GM18505 (cell line): ENCODE measurements at regions not wholly inside any gene's neighbourhood (a gene's known extent, or its start where the extent isn't known, plus 50 kb on each side); places are given as distances from the start of the nearest gene placed in this dataset.
"Not testable (repeated sequence)": the region's sequence is repeated elsewhere in the genome, so short reads cannot be mapped to it uniquely, and the experiment has no call there.

Experiments
- ATAC-seq: cut with Tn5 transposase; IDR thresholded peaks from one replicate; pipeline ENCODE4 v1.9.1; 2021; ENCODE audit not compliant: unreplicated experiment
- POLR2A ChIP-seq: IDR thresholded peaks from 4 replicates; pipeline ENCODE4 v1.6.1; 2011; ENCODE audit warnings: borderline replicate concordance; ENCODE audit not compliant: insufficient read depth, insufficient read length; ENCODE audit errors: extremely low read depth

DNA sequence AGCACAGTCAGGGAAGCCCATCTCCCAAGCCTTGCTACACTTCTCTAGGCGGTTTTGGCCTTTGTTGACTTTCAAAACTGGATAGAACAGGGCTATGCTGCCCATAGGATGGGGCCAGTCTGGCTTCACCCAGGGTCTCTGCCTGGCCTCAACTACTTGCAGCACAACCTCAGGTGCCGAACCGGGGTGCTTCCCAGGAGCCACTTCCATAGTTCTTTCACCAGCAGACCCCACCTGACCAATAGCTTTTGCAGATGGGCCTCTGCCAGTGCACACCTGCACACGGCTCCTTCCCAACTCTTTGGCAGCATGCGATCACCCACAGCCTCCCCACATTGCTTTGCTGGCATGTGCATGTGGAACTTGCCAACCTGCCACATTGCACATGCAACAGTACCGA lies 331.6 kb downstream of the CPS1 start:
- no peak for ATAC-seq
- TF ChIP-seq POLR2A = no peak

DNA sequence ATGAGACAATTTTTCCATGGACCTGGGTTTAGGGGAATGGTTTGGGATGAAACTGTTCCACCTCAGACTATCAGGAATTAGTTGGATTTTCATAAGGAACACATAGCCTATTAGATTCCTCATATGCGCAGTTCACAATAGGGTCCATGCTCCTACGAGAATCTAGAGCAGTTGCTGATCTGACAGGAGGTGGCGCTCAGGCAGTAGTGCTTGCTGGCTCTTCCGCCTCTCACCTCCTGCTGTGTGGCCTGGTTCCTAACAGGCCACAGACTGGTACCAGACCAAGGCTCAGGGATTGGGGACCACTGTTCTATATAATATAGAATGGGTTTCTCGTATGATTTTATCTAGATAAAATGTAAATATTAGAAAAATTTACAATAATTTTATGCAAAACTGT lies 338.7 kb downstream of the CPS1 start:
- ATAC-seq = no peak
- no peak for TF ChIP-seq POLR2A

DNA sequence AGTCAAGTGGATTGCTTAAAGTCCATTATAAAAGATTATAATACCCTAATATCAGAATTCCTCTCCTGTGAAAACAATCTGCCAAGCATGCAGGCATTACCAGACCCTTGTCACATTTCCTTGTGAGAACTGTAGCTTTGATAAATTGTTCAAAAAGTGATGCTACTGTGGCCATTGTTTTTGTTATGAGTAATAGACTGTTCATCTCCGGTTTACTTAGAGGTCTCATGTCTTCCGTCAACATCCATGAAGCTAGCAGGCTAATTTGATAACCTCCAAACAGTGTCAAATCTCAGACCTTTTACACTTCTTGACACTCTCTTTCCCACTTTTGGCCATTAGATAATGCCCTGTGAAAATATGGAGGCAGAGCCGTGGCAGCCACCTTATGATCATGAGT lies 342.7 kb downstream of the CPS1 start:
- TF ChIP-seq POLR2A = no peak
- ATAC-seq = no peak

- TF ChIP-seq POLR2A = no peak
- no peak for ATAC-seq
These were observed 344.9 kb downstream of the CPS1 start for GRCh38 chr2:210901326-210901725.

GRCh38 chr2:210912779-210913178 lies 356.4 kb downstream of the CPS1 start:
- TF ChIP-seq POLR2A = no peak
- ATAC-seq = no peak

- no peak for TF ChIP-seq POLR2A
- ATAC-seq = no peak
These were observed 357.1 kb downstream of the CPS1 start for GRCh38 chr2:210913461-210913860.

DNA sequence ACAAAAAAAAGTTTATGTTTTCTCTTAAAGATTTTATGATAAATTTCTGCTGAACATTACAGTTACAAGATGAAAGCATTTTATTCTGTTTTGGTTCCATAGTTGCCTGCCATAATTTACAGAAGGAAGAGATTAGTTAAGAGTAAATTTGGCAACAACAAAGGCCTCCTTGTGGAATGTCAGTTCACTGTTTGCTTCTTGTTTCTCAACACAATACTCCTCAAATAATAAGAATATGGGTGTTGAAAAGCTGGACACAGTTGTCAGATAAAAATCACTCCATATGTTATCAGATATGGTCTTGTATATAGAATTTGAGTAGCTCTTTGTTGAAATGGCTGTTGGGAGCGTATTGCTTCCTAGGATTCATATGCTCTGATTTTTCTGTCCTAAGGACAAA lies 359.5 kb downstream of the CPS1 start:
- TF ChIP-seq POLR2A = no peak
- no peak for ATAC-seq

DNA sequence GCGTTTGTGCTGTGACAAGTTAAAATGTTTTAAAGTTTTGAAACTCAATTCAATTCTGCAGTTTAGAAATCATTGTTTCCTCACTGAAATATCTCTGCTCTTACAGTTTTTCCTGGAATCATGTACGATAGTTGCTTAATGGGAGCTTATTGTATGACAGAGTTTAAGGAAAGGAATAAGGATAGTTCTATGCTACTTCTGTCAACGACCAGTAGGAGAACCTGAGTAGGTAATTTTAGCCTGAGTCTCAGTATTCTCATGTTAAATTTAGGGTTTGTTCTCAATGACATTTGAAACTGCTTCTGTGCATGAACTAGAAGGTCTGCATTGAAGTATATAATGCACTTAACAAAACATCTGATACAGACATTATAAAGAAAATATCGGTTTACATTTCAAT lies 361.1 kb downstream of the CPS1 start:
- no peak for TF ChIP-seq POLR2A
- ATAC-seq = no peak

DNA sequence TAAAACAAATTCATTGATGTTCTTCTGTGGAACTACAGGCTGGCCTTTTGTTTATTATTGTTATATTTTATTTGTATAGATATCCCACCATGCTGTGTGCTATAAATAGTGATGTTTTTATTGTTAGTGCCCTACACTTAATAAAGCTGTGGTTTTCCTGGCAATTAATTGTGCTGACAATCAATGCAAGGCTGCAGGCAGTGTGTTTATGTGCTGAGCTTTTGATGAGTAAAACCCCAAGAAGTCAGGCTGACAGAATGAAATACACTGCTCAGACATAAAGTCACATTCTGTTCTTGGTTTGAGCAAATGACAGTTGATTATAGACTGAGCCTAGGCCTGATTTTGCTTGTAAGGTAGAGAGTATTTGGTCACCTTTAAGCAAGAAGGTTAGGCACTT lies 362.7 kb downstream of the CPS1 start:
- TF ChIP-seq POLR2A = no peak

DNA sequence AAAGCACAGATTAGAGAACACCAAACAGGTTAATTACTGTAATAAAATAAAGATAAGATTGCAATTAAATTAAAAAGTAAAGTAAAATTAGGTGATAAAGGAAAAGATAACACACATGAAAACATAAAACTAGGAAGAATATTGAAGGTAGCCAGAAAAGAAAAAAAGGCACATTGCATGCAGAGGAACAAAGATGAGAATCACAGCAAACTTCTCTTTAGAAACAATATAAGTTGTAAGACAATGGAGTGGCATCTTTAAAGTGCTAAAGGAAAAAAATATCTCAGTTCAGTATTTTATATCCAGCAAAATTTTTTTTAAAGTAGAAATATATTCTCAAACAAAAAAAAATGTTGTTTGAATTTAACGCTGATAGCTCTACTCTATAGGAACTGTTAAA lies 366.0 kb downstream of the CPS1 start:
- no peak for TF ChIP-seq POLR2A
- ATAC-seq = no peak

More for the DNA sequence above, 362.7 kb downstream of the CPS1 start:
- no peak for ATAC-seq

- no peak for TF ChIP-seq POLR2A
- no peak for ATAC-seq
These were observed 372.3 kb downstream of the CPS1 start for GRCh38 chr2:210928714-210929113.

DNA sequence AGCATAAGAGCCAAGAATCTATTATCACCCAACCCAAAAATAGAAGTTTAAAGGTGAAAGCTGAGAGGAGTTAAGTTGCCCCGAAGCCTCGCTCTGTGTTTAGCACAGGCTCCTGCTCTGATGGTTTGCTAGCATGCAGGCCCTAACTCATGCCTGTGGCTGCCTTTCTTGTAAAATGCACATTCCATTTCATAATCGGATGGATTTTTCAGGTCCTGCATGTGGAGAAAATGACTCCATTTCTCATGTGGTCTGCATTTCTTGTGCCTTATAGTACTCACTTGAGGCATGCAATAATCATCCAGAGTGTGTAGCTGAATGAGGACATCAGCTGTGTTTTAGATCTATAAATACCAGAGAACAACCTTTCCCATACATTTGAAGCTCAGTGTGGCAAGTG lies 381.8 kb downstream of the CPS1 start:
- ATAC-seq = no peak
- no peak for TF ChIP-seq POLR2A

GRCh38 chr2:210946395-210946794 lies 390.0 kb downstream of the CPS1 start:
- no peak for ATAC-seq
- TF ChIP-seq POLR2A = no peak

GRCh38 chr2:210950434-210951060 lies 394.1 kb downstream of the CPS1 start:
- ATAC-seq = not testable (repeated sequence)

GRCh38 chr2:210954386-210954907 lies 398.0 kb downstream of the CPS1 start:
- no peak for ATAC-seq
- TF ChIP-seq POLR2A = no peak
